ENCODE measurements at regions not wholly inside any gene's neighbourhood (a gene's known extent, or its start where the extent isn't known, plus 50 kb on each side); places are given as distances from the start of the nearest gene placed in this dataset.

GRCh38 chr13:109996404-109996960, 210.1 kb upstream of the IRS2 start:
- Histone ChIP-seq H2BK120ac (ENCODE audit: low read depth, low read length) (no peak overlapping the region), H2AK5ac (ENCODE audit: low read length, severe bottlenecking) (no peak overlapping the region), H3K23ac (ENCODE audit: low read length in 2 of 2) (no peak overlapping the region), H3K18ac (ENCODE audit: low read depth in 1 of 2, low read length in 2 of 2) (no peak overlapping the region), H4K8ac (ENCODE audit: low read length) (no peak overlapping the region), H3K14ac (ENCODE audit: low read length in 2 of 2) (no peak overlapping the region), H3K4ac (ENCODE audit: low read depth in 1 of 2, low read length in 2 of 2) (no peak overlapping the region), H2BK5ac (ENCODE audit: low read depth, low read length, poor library complexity, severe bottlenecking) (no peak overlapping the region), H3K4me2 (ENCODE audit: low read length, poor library complexity, severe bottlenecking) (no peak overlapping the region), H2BK12ac (ENCODE audit: low read length in 2 of 2) (no peak overlapping the region), H3K9ac (ENCODE audit: low read length) (no peak overlapping the region), H3K9me3 (ENCODE audit: control insufficient read depth, low read length) (no peaks in the 10 kb centered on the region), H2AFZ (ENCODE audit: low read depth, low read length) (no peak overlapping the region), H3K4me3 (ENCODE audit: insufficient read depth in 1 of 2, low read depth in 1 of 2, low read length in 2 of 2) (no peak overlapping the region), H3K27ac (ENCODE audit: low read length, poor library complexity, severe bottlenecking) (no peak overlapping the region), H2BK15ac (ENCODE audit: low read depth, poor library complexity, severe bottlenecking) (no peak overlapping the region), H3K4me1 (ENCODE audit: control insufficient read depth, insufficient read depth, low read depth, low read length) (peaks cover 15% of the 10 kb centered on the region), H3K79me1 (replicated peaks; ENCODE audit: low read length, poor library complexity, severe bottlenecking) (no peaks in the 10 kb centered on the region), H4K91ac (ENCODE audit: low read length) (no peak overlapping the region), H3K36me3 (ENCODE audit: control insufficient read depth in 1 of 2, insufficient read depth in 2 of 2, low read depth in 1 of 2, low read length in 2 of 2) (no peaks in the 10 kb centered on the region), H3K27me3 (ENCODE audit: control insufficient read depth in 1 of 2, insufficient read depth in 1 of 2, low read length in 2 of 2) (peaks cover 0 to 33% of the 10 kb centered on the region in 2 experiments)
- DNase-seq, result no peak
- 90% methylated on average over 10 of the region's 10 CpGs for WGBS

GRCh38 chr13:109995578-109995977, 209.2 kb upstream of the IRS2 start:
- H4K91ac ChIP-seq (ENCODE audit: low read length), result no peak overlapping the region
- H3K14ac ChIP-seq (ENCODE audit: low read length in 2 of 2), result no peak overlapping the region
- peaks cover 8% of the 10 kb centered on the region for H3K4me1 ChIP-seq (ENCODE audit: control insufficient read depth, insufficient read depth, low read depth, low read length)
- no peak overlapping the region for H3K18ac ChIP-seq (ENCODE audit: low read depth in 1 of 2, low read length in 2 of 2)
- no peak overlapping the region for H3K4me3 ChIP-seq (ENCODE audit: insufficient read depth in 1 of 2, low read depth in 1 of 2, low read length in 2 of 2)
- H2BK15ac ChIP-seq (ENCODE audit: low read depth, poor library complexity, severe bottlenecking), result no peak overlapping the region
- H2AK5ac ChIP-seq (ENCODE audit: low read length, severe bottlenecking), result no peak overlapping the region
- no peak overlapping the region for H2BK5ac ChIP-seq (ENCODE audit: low read depth, low read length, poor library complexity, severe bottlenecking)
- no peak overlapping the region for H3K27ac ChIP-seq (ENCODE audit: low read length, poor library complexity, severe bottlenecking)
- no peaks in the 10 kb centered on the region for H3K9me3 ChIP-seq (ENCODE audit: control insufficient read depth, low read length)
- H3K9ac ChIP-seq (ENCODE audit: low read length), result no peak overlapping the region
- H3K23ac ChIP-seq (ENCODE audit: low read length in 2 of 2), result no peak overlapping the region
- no peak for DNase-seq
- no peak overlapping the region for H2BK12ac ChIP-seq (ENCODE audit: low read length in 2 of 2)
- WGBS, result 100% methylated on average over 1 of the region's 2 CpGs
- H4K8ac ChIP-seq (ENCODE audit: low read length), result no peak overlapping the region
- H3K36me3 ChIP-seq (ENCODE audit: control insufficient read depth in 1 of 2, insufficient read depth in 2 of 2, low read depth in 1 of 2, low read length in 2 of 2), result no peaks in the 10 kb centered on the region
- no peak overlapping the region for H3K4ac ChIP-seq (ENCODE audit: low read depth in 1 of 2, low read length in 2 of 2)
- peaks cover 0 to 33% of the 10 kb centered on the region in 2 experiments for H3K27me3 ChIP-seq (ENCODE audit: control insufficient read depth in 1 of 2, insufficient read depth in 1 of 2, low read length in 2 of 2)
- H2BK120ac ChIP-seq (ENCODE audit: low read depth, low read length), result no peak overlapping the region
- no peak overlapping the region for H3K4me2 ChIP-seq (ENCODE audit: low read length, poor library complexity, severe bottlenecking)
- no peaks in the 10 kb centered on the region for H3K79me1 ChIP-seq (replicated peaks; ENCODE audit: low read length, poor library complexity, severe bottlenecking)
- H2AFZ ChIP-seq (ENCODE audit: low read depth, low read length), result no peak overlapping the region

GRCh38 chr13:109990296-109990695, 203.9 kb upstream of the IRS2 start:
- no peak overlapping the region for H4K91ac ChIP-seq (ENCODE audit: low read length)
- H2BK15ac ChIP-seq (ENCODE audit: low read depth, poor library complexity, severe bottlenecking), result no peak overlapping the region
- no peak overlapping the region for H3K4ac ChIP-seq (ENCODE audit: low read depth in 1 of 2, low read length in 2 of 2)
- no peak overlapping the region for H3K9ac ChIP-seq (ENCODE audit: low read length)
- H2BK5ac ChIP-seq (ENCODE audit: low read depth, low read length, poor library complexity, severe bottlenecking), result no peak overlapping the region
- H3K27me3 ChIP-seq (ENCODE audit: control insufficient read depth in 1 of 2, insufficient read depth in 1 of 2, low read length in 2 of 2), result peaks cover 0 to 47% of the 10 kb centered on the region in 2 experiments
- H2AFZ ChIP-seq (ENCODE audit: low read depth, low read length), result no peak overlapping the region
- H3K4me3 ChIP-seq (ENCODE audit: insufficient read depth in 1 of 2, low read depth in 1 of 2, low read length in 2 of 2), result no peak overlapping the region
- no peak overlapping the region for H2BK120ac ChIP-seq (ENCODE audit: low read depth, low read length)
- no peak overlapping the region for H2BK12ac ChIP-seq (ENCODE audit: low read length in 2 of 2)
- no peak overlapping the region for H3K23ac ChIP-seq (ENCODE audit: low read length in 2 of 2)
- no peaks in the 10 kb centered on the region for H3K79me1 ChIP-seq (replicated peaks; ENCODE audit: low read length, poor library complexity, severe bottlenecking)
- no peak for DNase-seq
- H4K8ac ChIP-seq (ENCODE audit: low read length), result no peak overlapping the region
- 96% methylated on average over 6 of the region's 6 CpGs for WGBS
- no peak overlapping the region for H2AK5ac ChIP-seq (ENCODE audit: low read length, severe bottlenecking)
- peaks cover 10% of the 10 kb centered on the region for H3K4me1 ChIP-seq (ENCODE audit: control insufficient read depth, insufficient read depth, low read depth, low read length)
- H3K27ac ChIP-seq (ENCODE audit: low read length, poor library complexity, severe bottlenecking), result no peak overlapping the region
- H3K36me3 ChIP-seq (ENCODE audit: control insufficient read depth in 1 of 2, insufficient read depth in 2 of 2, low read depth in 1 of 2, low read length in 2 of 2), result no peaks in the 10 kb centered on the region
- H3K4me2 ChIP-seq (ENCODE audit: low read length, poor library complexity, severe bottlenecking), result no peak overlapping the region
- no peak overlapping the region for H3K18ac ChIP-seq (ENCODE audit: low read depth in 1 of 2, low read length in 2 of 2)
- H3K14ac ChIP-seq (ENCODE audit: low read length in 2 of 2), result peak overlapping the region in 1 of 2 experiments; percentile 38
- no peaks in the 10 kb centered on the region for H3K9me3 ChIP-seq (ENCODE audit: control insufficient read depth, low read length)

GRCh38 chr13:109989686-109990085, 203.3 kb upstream of the IRS2 start:
- Histone ChIP-seq H3K9me3 (ENCODE audit: control insufficient read depth, low read length) (no peaks in the 10 kb centered on the region), H3K4me3 (ENCODE audit: insufficient read depth in 1 of 2, low read depth in 1 of 2, low read length in 2 of 2) (peak overlapping the region in 1 of 2 experiments; percentile 46), H3K4me2 (ENCODE audit: low read length, poor library complexity, severe bottlenecking) (peak overlapping the region; percentile 29), H3K23ac (ENCODE audit: low read length in 2 of 2) (no peak overlapping the region), H4K8ac (ENCODE audit: low read length) (no peak overlapping the region), H3K27ac (ENCODE audit: low read length, poor library complexity, severe bottlenecking) (no peak overlapping the region), H3K4ac (ENCODE audit: low read depth in 1 of 2, low read length in 2 of 2) (no peak overlapping the region), H2BK15ac (ENCODE audit: low read depth, poor library complexity, severe bottlenecking) (no peak overlapping the region), H2BK120ac (ENCODE audit: low read depth, low read length) (no peak overlapping the region), H3K27me3 (ENCODE audit: control insufficient read depth in 1 of 2, insufficient read depth in 1 of 2, low read length in 2 of 2) (peaks cover 0 to 43% of the 10 kb centered on the region in 2 experiments), H2BK12ac (ENCODE audit: low read length in 2 of 2) (no peak overlapping the region), H3K9ac (ENCODE audit: low read length) (no peak overlapping the region), H2BK5ac (ENCODE audit: low read depth, low read length, poor library complexity, severe bottlenecking) (no peak overlapping the region), H3K14ac (ENCODE audit: low read length in 2 of 2) (no peak overlapping the region), H2AFZ (ENCODE audit: low read depth, low read length) (no peak overlapping the region), H3K4me1 (ENCODE audit: control insufficient read depth, insufficient read depth, low read depth, low read length) (peaks cover 10% of the 10 kb centered on the region), H3K18ac (ENCODE audit: low read depth in 1 of 2, low read length in 2 of 2) (no peak overlapping the region), H3K36me3 (ENCODE audit: control insufficient read depth in 1 of 2, insufficient read depth in 2 of 2, low read depth in 1 of 2, low read length in 2 of 2) (no peaks in the 10 kb centered on the region), H4K91ac (ENCODE audit: low read length) (no peak overlapping the region), H3K79me1 (replicated peaks; ENCODE audit: low read length, poor library complexity, severe bottlenecking) (no peaks in the 10 kb centered on the region), H2AK5ac (ENCODE audit: low read length, severe bottlenecking) (no peak overlapping the region)
- WGBS, result 93% methylated on average over 1 of the region's 3 CpGs
- DNase-seq, result peak; percentile 33

All from mesenchymal stem cell (in vitro differentiated cells and primary cell).